ENCODE measurements at regions not wholly inside any gene's neighbourhood (a gene's known extent, or its start where the extent isn't known, plus 50 kb on each side); places are given as distances from the start of the nearest gene placed in this dataset.

GRCh38 chr3:192024751-192025150, 563.8 kb downstream of the PYDC2 start:
- Histone ChIP-seq H3K36me3 (no peaks in the 10 kb centered on the region), H3K4me3 (no peak overlapping the region), H3K9me3 (ENCODE audit: low read depth) (no peaks in the 10 kb centered on the region), H3K27me3 (no peaks in the 10 kb centered on the region), H3K4me1 (ENCODE audit: low read depth) (no peaks in the 10 kb centered on the region), H3K27ac (no peak overlapping the region)
- TF ChIP-seq CTCF (IDR thresholded peaks at IDR 0.05; ENCODE audit: low read depth, low read length) = no peak
- DNase-seq (ENCODE audit: low read depth in 1 of 2, low spot score in 1 of 2) = no peak

GRCh38 chr3:192026661-192027060, 565.7 kb downstream of the PYDC2 start:
- no peak for DNase-seq (ENCODE audit: low read depth in 1 of 2, low spot score in 1 of 2)
- no peak for TF ChIP-seq CTCF (IDR thresholded peaks at IDR 0.05; ENCODE audit: low read depth, low read length)
- no peaks in the 10 kb centered on the region for H3K4me1 ChIP-seq (ENCODE audit: low read depth)
- H3K27ac ChIP-seq = no peak overlapping the region
- H3K27me3 ChIP-seq = no peaks in the 10 kb centered on the region
- no peaks in the 10 kb centered on the region for H3K9me3 ChIP-seq (ENCODE audit: low read depth)
- no peaks in the 10 kb centered on the region for H3K36me3 ChIP-seq
- H3K4me3 ChIP-seq = no peak overlapping the region

GRCh38 chr3:192031941-192032340, 571.0 kb downstream of the PYDC2 start:
- Histone ChIP-seq H3K9me3 (ENCODE audit: low read depth) (no peaks in the 10 kb centered on the region), H3K27ac (no peak overlapping the region), H3K27me3 (no peaks in the 10 kb centered on the region), H3K4me3 (no peak overlapping the region), H3K4me1 (ENCODE audit: low read depth) (no peaks in the 10 kb centered on the region), H3K36me3 (no peaks in the 10 kb centered on the region)
- no peak for TF ChIP-seq CTCF (IDR thresholded peaks at IDR 0.05; ENCODE audit: low read depth, low read length)
- DNase-seq (ENCODE audit: low read depth in 1 of 2, low spot score in 1 of 2) = no peak

DNA sequence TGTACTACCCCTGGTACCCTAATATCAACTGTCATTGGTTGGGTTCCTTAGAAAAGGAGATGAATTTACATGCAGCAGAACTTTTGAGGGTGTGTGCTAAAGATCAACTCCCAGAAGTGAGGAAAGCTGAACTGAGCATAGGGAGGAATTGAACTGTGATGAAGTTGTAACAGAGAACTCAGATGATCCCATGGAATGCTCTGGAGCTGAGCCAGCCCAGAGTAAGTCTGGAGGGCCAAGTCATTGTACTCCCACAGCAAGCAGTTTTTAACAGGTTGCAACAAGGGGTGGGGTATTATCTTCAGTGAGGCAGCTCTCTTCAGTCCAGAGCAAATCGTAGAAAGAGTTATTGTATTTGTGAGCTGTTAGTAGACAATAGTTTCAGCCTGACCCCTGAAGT, 572.3 kb downstream of the PYDC2 start:
- H3K4me1 ChIP-seq (ENCODE audit: low read depth) = no peaks in the 10 kb centered on the region
- no peak overlapping the region for H3K4me3 ChIP-seq
- H3K36me3 ChIP-seq = no peaks in the 10 kb centered on the region
- no peaks in the 10 kb centered on the region for H3K27me3 ChIP-seq
- no peak for TF ChIP-seq CTCF (IDR thresholded peaks at IDR 0.05; ENCODE audit: low read depth, low read length)
- DNase-seq (ENCODE audit: low read depth in 1 of 2, low spot score in 1 of 2) = no peak
- no peak overlapping the region for H3K27ac ChIP-seq
- H3K9me3 ChIP-seq (ENCODE audit: low read depth) = no peaks in the 10 kb centered on the region

- TF ChIP-seq CTCF (IDR thresholded peaks at IDR 0.05; ENCODE audit: low read depth, low read length) = no peak
- no peaks in the 10 kb centered on the region for H3K27me3 ChIP-seq
- DNase-seq (ENCODE audit: low read depth in 1 of 2, low spot score in 1 of 2) = no peak
- no peaks in the 10 kb centered on the region for H3K36me3 ChIP-seq
- no peaks in the 10 kb centered on the region for H3K9me3 ChIP-seq (ENCODE audit: low read depth)
- no peak overlapping the region for H3K4me3 ChIP-seq
- no peak overlapping the region for H3K27ac ChIP-seq
- H3K4me1 ChIP-seq (ENCODE audit: low read depth) = no peaks in the 10 kb centered on the region
Observed at GRCh38 chr3:192038726-192039125, 577.8 kb downstream of the PYDC2 start.

DNA sequence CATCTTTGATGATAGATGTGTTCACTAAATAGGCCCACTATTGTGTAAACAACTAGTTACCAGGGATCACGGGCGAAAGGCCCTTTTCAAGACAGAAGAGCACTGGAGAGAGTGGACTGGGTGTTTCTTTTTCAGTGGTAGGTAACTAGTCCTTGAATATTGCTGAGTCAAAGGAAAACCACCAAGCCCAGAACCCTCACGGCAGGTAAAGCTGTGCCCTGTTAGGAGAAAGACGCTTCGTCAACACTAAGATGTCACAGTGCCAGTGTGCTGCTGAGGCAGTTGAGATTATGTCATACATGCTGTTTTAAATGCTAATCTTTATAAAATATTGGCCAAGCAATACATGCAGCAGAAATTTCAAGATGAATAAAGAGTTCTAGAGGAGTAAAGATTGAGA, 578.6 kb downstream of the PYDC2 start:
- DNase-seq (ENCODE audit: low read depth in 1 of 2, low spot score in 1 of 2) = no peak
- no peaks in the 10 kb centered on the region for H3K27me3 ChIP-seq
- H3K4me1 ChIP-seq (ENCODE audit: low read depth) = no peaks in the 10 kb centered on the region
- H3K4me3 ChIP-seq = no peak overlapping the region
- H3K36me3 ChIP-seq = no peaks in the 10 kb centered on the region
- H3K27ac ChIP-seq = no peak overlapping the region
- H3K9me3 ChIP-seq (ENCODE audit: low read depth) = no peaks in the 10 kb centered on the region
- TF ChIP-seq CTCF (IDR thresholded peaks at IDR 0.05; ENCODE audit: low read depth, low read length) = no peak
